Right renal cortex interstitium (tissue), 3 donors: ENCODE measurements at regions not wholly inside any gene's neighbourhood (a gene's known extent, or its start where the extent isn't known, plus 50 kb on each side); places are given as distances from the start of the nearest gene placed in this dataset.
"Not testable (repeated sequence)": the region's sequence is repeated elsewhere in the genome, so short reads cannot be mapped to it uniquely, and the experiment has no call there.

ENCODE experiments used
- DNase-seq, 3 donors: peaks; one replicate each; pipeline ENCODE4 v3.0.0-alpha.2; 2013; ENCODE audit warnings: low read depth in 3 of 3, low spot score in 2 of 3

DNA sequence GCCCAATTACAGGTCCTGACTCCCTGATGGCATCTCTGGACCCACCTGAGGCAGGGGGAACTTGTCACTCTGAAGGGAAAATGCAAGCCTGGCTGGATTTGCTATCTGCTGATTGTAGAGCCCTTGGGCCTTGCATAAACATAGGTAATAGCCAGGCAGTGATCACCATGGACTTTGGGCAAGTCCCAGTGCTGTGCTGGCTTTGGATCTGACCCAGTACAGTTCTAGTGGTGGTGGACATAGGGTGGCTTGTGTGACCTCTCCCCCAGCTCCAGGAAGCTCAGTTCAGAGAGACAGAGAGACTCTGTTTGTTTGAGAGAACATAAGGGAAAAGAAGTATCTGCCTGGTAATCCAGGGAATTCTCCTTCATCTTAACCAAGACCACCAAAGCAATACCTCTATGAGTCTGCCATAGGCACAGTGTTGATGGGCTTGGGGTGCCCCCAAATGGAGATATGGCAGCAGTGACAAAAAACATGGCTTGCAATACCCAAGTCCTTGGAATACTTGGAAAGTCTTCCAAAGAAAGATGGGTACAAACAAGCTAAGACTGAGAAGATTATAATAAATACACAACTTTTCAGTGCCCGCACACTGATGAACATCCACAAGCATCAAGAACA lies 348.5 kb downstream of the PYDC2 start:
- no peak for DNase-seq

DNA sequence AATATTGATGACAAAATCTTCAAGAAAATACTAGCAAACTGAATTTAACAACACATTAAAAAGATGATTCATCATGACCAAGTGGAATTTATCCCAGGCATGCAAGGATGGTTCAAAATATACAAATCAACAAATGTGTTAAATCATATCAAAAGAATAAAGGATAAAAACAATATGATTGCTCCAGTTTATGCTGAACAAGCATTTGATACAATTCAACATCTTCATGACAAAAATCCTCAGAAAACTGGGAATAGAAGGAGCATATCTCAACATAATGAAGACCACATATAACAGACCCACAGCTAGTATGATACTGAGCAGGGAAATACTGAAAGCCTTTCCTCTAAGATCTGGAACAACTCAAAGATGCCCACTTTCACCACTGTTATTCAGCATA lies 352.3 kb downstream of the PYDC2 start:
- no peak for DNase-seq

GRCh38 chr3:191848818-191849217 lies 387.9 kb downstream of the PYDC2 start:
- DNase-seq, result no peak

DNA sequence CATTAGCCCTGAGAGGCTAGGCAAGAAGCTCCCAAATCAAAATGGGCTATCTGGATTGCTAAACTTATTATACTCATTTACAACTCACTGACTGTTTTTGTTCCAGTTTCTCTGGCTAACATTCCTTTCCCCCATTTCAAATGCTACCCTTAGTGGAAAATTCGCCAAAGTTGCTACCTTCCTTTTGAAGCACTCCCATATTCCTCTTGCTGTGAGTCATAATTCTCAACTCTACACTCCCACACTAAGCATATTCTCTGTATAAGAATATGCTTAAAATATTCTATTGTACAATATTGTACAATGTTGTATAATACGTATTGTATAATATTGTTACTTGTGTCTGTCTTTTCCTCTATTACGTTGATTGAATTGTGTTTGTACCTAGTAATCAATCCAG lies 398.6 kb downstream of the PYDC2 start:
- no peak for DNase-seq

GRCh38 chr3:191869738-191870415 lies 408.9 kb downstream of the PYDC2 start:
- DNase-seq, result no peak

DNA sequence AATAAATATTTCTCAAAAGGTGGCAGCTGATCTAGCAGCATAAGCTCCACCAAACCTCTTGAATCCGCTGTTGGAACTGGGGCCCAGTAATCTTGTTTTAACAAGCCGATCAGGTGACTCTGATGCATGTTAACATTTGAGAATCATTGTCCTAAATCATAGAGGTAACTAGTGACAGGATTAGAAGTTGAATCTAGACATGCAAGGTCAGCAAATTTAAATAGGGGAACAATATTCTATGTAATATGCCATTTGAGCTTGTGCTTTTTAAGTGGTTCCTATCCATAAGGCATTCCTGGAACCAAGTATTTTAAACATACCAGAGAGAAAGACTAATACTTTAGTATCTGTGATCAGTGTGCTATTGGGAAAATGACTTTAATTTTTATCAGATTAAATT lies 412.8 kb downstream of the PYDC2 start:
- DNase-seq, result no peak

- no peak for DNase-seq
Measured at GRCh38 chr3:191882289-191882688, 421.3 kb downstream of the PYDC2 start.

DNA sequence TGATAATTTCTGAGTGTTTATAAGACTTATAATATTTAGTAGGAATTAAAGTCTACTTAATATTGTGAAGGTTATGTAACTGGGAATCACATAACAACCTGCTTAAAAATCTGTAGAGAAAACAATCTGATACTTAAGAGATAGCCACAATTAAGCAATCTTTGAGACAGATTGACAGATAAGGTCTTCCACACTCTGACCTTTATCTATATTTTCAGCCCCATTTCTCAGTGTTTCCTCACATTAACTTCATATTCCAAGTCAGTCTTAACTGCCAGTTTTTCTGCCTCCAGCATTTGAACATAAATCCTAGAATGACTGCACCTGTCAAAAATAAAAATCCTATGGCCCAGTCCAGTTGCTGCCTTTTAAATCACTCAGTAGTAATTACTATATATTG lies 423.2 kb downstream of the PYDC2 start:
- no peak for DNase-seq

- DNase-seq, result no peak
Measured at GRCh38 chr3:191889106-191889505, 428.1 kb downstream of the PYDC2 start.

DNA sequence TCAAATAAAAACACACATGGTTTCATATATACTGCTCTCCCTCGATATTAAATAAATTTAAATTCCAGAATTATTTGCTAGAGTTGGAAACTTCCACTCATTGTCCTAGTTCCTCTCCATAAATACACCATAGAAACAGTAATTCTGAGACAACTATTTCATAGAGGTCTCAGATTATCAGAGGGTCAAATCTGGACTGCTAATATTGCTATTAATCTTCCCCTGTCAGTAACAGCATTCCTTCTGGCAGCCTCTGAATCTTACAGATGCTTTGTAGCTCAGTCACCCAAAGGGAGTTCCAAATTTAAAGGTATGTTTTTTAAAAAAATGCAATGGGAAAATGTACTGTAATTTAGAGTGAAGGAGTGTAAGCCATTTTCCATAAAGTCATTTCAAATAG lies 428.8 kb downstream of the PYDC2 start:
- DNase-seq, result no peak

- DNase-seq, result peak in 2 of 3 donors; percentile 3 to 12
Measured at GRCh38 chr3:191894406-191894805, 433.4 kb downstream of the PYDC2 start.

- peak in 1 of 3 donors; percentile 7 for DNase-seq
Measured at GRCh38 chr3:191901741-191902140, 440.8 kb downstream of the PYDC2 start.

DNA sequence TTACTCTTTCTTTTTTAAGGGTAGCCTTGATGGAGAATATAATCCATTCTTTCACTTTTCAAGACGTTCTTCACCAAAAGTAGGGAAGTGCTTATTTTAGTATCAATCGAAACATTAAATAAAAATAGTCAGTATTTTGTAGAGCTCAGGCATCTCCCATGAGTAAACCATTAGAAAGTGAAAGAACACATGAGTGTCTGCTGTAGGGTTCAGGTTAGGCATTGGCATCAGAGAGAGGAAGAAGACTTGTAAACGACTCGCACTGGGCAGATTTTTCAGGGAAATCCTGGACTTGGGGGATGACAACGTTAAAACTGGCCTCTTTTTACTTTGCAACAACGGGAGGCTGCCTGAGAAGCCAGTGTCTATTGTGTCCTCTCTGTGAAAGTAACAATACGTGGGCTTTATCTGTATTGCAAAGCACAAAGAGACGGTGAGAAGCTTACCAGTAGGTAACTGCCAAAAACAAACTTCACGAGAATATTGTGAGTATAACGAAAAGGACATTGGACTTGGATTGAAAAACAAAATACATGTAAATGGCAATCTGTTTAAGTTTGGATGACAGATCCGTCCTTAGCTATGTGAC lies 451.7 kb downstream of the PYDC2 start:
- DNase-seq, result no peak

DNA sequence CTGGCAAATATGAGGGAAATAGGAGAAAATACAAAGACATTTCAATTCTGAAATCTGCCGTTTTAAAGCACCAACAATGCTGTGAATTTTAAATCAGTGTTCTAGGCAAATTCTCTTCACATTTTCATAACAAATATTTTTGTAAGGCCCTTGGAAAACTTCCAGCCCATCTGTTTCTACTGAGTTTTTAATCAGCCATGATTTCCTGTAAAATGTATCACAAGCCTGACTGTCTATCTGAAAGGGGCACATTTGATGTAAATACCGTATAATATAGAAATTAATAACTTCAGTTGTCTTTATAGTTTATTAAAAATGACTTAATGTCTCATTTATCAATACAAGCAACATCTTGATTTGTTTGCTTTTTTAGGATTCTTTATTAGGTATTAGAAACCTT lies 454.7 kb downstream of the PYDC2 start:
- DNase-seq, result no peak

DNA sequence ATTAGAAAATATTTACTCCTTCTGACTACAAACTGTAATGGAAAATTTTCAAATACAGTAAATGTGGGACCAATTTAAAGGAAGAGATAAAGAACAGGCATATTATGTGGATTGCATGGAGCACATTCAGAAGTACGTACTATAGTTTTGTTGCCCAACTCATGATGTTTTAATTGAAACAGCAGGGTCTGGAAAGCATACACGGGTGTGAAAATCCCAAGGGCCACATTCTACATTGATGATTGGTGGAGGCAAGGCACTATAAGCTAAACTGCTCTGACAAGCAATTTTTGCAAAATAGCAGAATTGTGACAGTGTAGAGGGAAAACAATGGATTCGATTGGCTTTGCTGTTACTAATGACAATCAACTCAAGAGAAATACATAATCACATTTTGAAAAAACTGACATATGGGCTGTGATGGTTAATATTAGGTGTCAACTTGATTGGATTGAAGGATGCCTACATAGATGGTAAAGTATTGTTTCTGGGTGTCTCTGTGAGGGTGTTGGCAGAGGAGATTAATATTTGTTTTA lies 458.6 kb downstream of the PYDC2 start:
- no peak for DNase-seq

DNA sequence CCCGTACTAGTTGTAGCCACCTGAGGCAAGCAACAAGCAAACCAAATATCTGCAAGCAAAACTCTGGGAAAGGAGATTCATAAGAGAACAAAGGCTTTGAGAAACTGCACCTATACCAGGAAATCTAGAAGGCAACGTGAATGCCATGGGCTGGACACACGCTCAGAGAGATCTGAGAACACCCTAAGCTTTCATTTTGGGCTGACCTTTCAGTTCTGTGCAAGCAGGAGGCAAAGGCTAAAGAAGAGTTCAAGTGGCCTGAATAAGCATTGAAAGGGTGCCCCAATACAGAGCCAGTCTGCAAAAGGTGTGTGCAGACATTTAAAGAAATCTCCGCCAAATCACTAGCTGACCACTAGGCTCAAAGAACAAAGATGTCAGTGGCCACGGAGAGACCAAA lies 461.6 kb downstream of the PYDC2 start:
- DNase-seq, result no peak

- DNase-seq, result not testable (repeated sequence)
Measured at GRCh38 chr3:191927183-191927817, 466.3 kb downstream of the PYDC2 start.

DNA sequence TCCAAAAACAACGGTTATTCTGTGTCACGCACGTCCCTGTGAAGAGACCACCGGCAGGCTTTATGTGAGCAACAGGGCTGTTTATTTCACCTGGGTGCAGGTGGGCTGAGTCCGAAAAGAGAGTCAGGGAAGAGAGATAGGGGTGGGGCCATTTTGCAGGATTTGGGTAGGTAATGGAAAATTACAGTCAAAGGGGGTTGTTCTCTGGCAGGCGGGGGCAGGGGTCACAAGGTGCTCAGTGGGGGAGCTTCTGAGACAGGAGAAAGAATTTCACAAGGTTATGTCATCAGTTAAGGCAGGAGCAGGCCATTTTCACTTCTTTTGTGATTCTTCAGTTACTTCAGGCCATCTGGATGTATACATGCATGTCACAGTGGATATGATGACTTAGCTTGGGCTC lies 467.0 kb downstream of the PYDC2 start:
- not testable (repeated sequence) for DNase-seq

DNA sequence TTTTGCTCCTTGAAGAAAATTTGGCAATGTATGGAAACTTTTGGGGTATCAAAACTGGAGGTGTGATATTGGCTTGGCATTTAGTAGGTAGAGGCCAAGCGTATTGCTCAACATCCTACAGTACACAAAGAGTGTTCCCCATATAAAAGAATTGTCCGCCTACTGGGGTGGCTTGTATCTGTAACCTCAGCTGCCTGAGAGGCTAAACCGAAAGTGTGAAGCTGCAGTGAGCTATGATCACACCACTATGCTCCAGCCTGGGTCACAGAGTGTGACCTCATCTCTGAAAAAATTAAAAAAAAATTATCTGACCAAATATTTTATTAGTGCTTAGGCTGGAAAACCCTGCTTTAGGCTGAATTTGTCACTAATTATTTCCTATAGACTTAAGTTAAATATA lies 483.9 kb downstream of the PYDC2 start:
- no peak for DNase-seq

DNA sequence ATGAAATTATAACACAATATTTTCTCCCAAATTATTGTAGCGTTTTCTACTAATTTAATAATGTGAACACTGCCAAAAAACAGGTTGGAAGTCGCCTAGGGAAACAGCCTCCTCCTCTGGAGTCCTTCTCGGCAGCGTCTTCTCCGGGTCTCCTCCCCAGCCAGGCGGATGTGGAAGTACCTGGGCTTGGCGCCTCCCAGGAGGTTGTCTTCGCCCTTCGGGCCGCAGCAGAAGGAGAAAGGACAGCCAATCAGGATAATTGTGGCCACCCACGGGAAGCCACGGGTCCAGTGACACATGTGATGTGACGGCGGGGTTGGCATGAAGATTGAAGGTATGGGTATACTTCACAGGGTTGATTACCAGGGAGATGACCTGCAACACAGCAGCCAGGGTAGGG lies 491.2 kb downstream of the PYDC2 start:
- DNase-seq, result no peak

DNA sequence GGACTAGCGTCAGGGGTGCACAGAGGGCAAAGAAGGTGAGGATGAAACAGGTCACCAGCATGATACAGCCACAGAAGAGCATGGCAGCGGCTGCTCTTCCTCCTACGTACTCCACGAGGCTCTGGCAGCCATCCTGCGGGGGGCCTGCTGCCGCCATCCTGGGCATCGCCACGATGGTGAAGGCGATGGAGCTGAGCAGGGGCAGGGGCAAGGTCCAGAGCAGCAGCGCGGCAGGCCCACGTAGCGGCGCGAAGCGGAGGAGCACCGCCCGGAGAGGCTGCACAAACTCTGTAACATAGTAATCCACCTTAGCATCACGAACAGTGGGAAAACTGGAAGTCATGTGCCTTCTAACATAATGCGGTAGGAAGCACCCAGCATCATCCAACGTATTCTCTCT lies 491.6 kb downstream of the PYDC2 start:
- DNase-seq, result no peak
